Stimulated activated CD8-positive, alpha-beta memory T cell treated with anti-CD3 and anti-CD28 coated beads, Interleukin-7, amount 100 ng/mL, for 1 hour (primary cell): ENCODE measurements at regions not wholly inside any gene's neighbourhood (a gene's known extent, or its start where the extent isn't known, plus 50 kb on each side); places are given as distances from the start of the nearest gene placed in this dataset.

Experiments used
- DNase-seq, 2 donors: peaks; one replicate each; pipeline ENCODE4 v3.0.0-alpha.2; 2020; ENCODE audit warnings: low read depth in 2 of 2

DNA sequence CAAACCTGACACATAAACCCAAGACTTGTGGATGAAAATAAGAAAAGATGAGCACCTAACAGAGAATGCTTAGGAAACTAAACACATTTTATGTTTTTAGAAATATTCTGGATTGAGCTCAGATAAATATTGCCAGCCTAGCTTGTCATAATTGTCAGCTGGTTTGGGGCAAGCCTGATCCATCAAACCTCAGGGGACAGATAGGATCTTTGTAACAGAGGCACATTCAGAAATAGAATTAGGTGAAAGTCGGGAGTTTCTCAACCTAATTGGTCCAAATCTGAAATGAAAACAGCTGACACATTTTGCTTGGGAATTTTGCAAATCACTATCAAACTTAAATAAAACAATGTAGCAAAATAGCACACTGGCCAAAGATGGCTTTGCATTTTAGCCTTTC lies 503.7 kb downstream of the ANXA1 start:
- DNase-seq = no peak

DNA sequence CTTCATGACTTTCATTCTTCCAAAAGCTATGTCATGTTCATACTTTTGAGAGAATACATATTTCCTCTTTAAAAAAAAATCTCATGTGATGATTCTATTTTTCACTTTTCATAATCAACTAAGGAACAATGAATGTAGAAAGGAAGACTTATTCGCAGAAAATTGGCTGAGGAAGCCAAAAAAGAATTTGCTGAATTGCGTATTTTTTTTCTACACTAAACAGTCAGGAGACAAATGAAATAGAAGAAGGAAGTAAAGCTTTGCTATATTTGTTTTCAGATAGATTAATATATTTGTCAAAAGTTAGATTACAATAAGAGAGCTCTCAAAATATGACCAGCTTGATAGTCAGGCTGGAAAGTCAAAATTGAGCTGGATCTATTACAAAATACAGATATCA lies 504.2 kb downstream of the ANXA1 start:
- DNase-seq = no peak

DNA sequence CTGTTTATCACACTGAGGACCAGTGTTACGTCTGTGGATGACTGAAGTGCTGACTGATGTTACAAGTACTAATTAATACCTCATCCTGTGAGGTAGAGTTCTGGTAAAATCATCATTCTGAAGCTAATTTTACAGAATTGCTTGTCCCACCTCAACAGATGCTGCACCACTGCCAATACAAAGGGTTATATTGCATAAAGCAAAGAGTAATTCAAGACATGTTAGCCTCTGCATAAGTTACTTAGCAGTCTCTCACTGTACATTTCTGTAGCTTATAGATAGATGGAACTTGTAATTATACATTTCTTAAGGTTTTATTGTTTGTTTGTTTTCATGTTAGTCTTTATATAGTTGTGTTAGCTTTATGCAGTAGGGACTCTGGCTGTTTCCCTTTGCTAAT lies 513.6 kb downstream of the ANXA1 start:
- DNase-seq = no peak

DNA sequence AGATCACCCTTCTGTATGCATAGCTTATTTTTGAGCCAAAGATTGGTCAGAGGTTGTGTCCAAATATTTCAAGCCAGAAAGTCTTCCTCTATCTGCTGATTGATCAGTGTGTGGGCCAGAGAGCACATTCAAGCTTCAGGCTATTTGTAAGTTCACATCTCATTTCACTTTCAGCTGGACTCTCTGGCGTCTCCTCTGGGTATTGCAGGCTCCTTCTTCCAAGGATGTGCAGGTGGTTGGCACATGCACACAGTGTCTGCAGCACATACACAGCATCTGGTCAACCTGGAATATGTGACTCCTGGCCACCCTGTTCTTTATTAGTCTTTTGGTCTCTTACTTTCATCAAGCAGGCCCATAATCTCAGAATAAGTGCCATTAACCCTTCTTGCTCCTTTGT lies 516.1 kb downstream of the ANXA1 start:
- DNase-seq = no peak

DNA sequence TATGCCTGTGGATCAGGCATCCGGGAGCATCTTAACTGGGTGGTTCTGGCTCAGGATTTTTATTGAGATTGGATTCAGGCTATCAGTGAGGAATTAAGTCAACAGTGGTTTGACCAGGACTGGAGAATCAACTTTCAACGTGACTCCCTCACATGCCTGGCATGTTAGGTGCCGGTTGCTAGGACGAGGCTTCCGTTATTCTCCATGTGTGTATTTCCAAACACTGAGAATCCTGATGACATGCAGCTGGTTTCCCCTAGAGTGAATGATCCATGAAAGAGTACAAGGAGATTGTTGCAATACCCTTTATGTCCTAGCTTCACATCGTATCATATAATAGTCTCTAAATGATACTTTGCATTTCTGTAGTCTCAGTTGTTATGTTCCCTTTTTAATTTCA lies 529.2 kb downstream of the ANXA1 start:
- no peak for DNase-seq

DNA sequence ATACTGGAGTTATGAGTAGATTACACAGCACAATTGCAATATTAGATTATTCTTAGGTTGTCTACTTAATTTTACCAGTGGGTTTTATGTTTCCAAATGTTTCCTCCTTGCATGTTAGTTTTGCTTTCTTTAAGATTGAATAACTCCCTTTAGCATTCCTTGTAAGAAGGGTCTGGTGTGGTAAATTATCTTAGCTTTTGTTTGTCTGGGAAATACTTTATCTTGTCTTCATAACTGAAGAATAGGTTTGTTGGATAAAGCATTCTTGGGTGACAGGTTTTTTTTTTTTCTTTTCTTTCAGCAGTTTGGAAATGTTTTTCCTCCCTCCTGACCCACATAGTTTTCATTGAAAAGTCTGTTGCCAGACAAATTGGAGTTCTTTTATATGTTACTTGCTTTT lies 531.1 kb downstream of the ANXA1 start:
- DNase-seq = no peak

DNA sequence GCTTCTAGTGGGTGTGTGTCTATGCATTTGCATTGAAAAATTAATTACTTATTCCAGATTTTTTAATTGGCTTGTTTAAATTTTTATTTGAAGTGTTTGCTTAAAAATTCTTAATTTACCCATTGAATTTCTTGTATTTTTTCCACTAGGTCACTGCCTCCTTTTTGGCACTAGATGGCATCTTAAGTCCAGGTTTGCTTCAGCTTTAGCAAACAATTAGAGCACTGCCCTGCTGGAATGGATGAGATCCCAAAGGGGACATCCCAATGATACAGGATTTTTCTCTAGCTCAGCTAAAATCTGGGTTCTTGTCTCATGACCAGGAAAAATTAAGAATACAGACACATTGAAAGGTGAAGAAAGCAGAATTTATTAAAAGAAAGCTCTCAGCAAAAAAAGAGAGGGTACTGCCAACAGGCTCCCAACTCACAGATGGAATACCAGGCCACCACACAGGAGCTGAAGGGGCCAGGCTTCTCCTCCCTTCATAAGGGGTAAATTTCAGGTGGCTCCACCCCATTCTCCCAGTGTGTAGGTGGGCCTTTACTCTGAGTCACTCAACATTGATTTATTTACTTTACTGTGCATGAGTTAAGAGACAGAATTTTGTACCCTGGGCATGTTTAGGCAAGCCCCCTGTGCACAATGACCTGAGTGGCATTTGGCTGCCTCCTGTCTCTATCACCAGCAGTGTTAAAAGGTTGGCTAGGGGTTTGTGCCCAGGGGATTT lies 532.4 kb downstream of the ANXA1 start:
- DNase-seq = no peak

DNA sequence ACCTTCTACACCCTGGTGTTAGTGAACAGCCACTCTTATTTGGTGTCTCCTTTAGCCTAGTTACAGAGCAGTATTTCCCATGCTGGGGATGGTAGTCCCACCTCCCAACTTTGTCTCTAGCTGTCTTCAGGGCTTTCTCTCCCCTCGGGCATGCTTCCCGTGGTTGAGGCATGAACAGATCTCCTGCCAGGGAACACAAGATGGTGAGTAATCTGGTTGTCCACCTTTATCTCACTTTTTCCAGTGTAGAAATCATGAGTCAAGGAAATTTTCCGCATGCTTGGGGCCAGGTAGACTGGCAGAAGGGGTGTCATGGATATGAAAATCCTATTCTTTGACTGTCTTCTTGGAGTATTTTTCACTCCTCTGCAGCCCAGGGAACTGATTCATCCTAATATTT lies 532.9 kb downstream of the ANXA1 start:
- no peak for DNase-seq

DNA sequence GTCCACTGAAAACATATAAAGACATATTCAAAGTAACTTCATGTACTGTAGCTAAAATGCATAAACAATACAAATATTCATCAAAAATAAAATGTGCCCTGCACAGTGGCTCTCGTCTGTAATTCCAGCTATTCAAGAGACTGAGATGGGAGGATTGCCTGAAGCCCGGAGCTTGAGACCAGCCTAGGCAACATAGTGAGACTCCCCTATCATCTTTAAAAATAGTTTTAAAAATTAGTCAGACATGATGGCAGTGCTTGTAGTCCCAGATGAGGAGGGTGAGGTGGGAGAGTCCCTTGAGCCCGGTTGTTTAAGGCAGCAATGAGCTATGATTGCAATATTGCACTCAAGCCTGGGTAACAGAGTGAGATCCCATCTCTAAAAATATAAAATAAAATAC lies 534.1 kb downstream of the ANXA1 start:
- no peak for DNase-seq

DNA sequence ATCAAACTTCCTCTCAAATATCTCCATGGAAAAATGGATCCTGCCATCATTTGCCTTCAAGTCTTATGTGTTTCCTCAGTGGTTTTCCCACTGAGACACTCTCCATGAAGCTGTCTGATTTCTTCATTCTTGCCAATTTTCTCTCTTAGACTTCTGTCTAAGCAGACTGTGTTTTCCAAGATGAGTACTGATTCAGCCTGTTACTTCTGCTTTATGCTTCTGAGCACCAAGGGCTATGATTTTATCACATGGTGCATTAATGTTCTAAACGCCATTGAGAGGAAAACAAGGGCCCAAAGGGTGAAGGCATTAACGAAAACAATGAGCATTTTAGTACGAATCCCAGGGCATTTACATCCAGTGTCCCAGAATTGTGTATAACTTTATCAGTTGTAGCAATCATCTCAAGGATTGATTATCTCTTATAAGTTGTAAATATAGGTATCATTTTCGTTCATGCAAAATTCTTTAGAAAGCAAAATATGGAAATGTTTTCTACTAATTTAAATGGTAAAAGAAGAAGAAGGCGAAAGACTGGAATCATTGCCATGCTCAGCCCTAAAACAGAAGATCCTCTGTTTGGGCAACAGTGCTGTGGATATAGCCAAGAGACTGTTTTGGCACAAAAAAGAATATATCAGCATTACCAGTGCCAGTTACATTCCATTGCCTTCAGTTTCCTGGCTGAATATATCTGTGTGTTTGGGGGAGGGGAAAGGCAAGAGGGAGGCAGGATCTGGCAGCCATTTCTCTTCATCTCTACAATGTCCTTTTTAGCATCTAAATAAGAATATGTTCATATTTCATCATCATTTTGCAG lies 537.6 kb downstream of the ANXA1 start:
- no peak for DNase-seq

DNA sequence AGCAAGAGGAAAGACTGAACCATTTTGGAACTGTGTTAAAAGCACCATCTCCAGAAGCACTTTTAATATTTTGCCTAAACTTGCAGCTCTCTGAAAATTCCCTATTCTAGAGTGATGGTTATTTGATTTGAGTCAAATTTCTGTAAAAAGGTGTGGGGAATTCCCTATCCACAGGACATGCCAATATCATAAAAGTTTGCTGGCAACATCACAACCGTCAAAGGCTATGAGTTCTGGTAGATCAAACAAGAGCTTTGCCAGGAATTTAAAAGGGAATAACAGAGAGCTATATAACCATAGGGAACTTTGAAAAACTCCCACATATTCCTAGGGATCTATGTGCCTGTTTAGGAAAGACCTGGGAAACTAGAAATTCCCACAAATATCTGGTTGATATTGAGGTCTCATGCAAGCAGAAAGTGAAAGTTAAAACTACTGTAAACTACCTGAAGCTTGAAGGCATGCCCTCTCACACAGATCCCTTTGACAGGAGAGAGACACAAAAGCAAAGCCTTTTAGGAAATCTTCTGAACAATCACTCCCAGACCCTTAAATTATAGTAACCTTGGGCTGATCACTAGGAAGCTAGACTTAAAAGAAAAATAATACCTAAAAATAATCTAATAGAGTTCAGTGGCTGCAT lies 549.9 kb downstream of the ANXA1 start:
- no peak for DNase-seq

DNA sequence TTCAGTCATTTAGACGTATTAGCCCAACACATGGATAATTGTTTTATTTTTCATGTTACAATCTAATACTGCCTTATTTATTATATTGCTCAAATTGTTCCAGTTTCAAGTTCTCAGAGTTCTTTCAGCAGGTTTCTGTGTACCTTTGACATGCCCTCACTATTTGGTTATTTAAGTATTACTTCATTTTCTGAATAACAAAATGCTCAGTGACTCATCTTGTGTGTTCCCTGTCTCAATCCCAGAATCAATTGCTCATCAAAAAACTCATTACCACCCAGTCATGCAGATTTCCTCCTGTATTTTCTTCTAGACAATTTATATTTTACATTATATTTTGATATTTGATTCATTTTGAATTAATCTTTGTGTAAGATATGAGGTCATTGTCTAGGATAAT lies 562.6 kb downstream of the ANXA1 start:
- DNase-seq = no peak

DNA sequence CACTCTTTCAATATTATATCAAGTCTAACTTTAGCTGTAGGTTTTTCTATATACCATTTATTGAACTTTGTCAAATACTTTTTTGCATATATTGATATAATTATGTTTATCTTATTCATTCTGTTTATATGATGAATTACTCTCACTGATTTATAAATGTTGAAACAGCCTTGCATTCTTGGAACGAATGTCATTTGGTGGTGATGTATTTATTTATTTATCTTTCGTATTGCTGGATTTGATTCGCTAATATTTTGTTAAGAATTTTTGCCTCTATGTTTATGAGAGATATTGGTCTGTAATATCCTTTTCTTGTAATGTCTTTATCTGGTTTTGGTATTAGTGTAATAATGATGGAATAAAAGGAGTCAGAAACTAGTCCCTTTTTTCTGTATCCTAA lies 563.9 kb downstream of the ANXA1 start:
- no peak for DNase-seq

DNA sequence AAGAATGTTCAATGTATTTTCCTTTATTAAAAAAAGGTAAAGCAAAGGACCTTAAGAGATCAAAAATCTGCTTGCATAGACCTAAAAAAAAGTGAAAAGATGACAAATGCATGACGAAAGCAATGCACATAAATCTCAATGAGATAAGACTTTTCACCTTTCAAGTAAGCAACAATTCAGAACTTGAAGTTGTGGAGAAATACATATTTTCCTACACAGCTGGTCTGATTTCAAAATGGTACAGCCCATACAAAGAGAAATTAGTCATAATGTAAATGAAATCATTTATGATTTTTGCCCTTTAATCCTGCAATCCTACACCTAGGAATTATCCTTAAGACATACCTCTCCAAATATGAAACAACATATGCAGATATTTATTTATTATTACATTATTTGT lies 568.0 kb downstream of the ANXA1 start:
- DNase-seq = no peak

DNA sequence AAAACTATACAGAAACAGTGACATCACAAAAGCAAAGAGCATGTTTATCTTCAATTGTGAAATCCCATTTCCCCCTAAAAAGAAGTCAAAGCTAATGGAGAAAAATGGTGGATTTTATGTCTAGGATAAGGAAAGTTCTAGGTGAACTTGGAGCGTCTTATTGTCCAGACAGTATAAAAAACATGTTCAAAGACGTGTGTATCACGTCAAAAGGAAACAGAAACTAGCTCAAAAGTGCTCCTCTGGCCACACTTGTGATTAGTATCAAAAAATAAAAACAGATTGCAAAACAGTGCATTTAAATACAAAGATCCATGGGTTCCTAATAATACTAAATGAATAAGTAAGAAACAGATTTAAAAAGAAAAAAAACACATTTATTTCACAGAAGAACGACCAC lies 568.9 kb downstream of the ANXA1 start:
- no peak for DNase-seq

DNA sequence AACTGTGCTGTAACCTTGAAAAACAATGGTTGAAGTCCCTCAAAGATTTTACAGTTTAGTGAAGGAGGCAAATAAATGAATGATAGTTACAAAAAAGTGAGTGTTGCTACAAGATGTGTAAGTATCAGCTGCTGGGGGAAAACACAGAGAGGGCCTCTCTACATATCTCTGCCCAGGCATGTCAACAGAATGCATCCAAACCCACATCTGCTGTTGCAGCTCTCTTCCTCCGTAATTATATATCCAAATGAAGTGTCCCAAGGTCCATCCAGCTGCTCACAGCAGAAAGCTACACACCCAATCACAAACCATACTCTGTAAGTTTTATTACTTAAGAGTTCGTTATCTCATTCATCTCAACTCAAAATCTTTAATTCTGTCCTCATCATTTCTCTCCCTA lies 584.6 kb downstream of the ANXA1 start:
- DNase-seq = no peak

DNA sequence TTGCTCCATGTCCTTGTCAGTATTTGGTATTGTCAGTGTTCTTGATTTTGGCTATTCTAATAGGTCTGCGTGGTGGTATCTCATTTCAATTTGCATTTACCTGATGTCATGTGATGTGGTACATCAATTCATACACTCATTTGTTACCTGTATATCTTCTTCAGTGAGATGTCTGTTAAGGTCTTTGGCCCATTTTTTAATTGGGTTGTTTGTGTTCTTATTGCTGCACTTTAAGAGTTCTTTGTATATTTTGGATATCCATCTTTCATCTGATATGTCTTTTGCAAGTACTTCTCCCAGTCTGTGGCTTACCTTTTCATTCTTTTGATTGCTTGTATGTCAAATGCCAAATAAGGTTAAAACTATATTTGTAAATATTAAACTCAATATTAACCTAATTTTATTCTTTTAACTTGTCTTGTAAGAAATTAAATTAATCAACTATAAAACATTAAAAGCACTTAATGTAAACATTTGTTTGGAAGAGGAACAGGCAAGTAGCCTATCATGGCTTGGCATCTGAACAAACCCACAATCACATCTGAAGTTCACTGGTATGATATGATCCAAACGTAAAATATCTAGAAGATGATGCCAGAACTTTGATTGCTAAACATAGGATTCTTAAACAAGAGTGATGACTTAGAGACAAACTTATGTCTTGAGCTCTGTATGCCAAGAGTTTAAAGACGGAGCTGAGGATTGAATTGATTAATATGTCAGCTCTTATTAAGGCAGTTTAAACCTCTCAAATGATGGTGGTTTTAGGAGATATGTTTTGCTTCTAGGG lies 587.3 kb downstream of the ANXA1 start:
- no peak for DNase-seq

DNA sequence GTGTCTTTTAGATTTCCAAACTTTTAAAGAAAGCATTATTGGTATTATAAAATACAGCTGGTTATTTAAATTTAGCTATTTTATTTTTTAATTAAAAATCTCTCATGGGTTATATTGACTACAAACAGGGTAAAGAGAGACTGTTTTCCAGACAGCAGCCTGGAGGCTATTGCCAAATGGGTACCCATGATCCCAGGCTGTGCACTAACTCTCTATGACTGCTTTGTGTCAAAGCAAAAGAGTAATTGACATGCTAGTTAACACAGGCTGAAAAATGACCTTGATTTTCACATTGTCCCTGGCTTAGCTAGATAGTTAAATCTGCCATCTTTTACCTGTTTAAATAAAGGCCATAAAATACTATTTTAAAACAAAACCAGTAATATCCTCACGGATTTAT lies 589.7 kb downstream of the ANXA1 start:
- no peak for DNase-seq

DNA sequence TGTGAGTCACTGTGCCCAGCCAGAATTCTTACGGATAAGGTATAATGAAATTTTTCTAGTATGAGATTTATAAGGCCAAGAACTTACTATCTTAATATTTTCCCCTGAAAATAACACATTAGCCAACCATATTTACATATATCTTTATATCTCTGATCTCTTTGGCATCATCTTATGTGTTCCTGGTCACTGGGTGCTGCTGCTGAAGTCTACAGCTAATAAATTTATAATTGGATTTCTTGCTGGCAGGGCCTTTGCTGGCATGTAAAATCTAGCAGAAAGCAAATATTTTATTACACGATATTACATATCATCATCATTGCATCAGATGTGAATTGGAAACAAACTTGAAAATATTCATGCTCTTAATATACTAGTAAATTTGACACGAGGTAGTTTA lies 590.7 kb downstream of the ANXA1 start:
- DNase-seq = no peak

DNA sequence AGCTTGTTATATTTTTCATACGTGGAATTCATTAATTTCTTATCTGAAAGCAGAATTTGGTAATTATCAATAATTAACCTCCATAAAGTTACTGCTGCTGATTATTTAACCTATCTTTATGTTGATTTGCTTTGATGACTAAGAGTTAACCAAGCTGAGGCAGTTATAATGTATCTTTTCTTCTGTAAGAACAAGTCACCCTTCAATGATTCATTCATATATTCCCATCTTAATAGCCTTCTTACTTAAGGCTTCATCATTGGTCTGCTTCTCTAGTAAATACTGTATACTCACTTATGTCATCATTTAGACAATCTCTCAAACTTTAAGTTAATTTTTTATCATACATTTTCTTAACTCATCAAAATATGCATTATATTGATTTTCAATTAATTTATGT lies 592.2 kb downstream of the ANXA1 start:
- DNase-seq = no peak

DNA sequence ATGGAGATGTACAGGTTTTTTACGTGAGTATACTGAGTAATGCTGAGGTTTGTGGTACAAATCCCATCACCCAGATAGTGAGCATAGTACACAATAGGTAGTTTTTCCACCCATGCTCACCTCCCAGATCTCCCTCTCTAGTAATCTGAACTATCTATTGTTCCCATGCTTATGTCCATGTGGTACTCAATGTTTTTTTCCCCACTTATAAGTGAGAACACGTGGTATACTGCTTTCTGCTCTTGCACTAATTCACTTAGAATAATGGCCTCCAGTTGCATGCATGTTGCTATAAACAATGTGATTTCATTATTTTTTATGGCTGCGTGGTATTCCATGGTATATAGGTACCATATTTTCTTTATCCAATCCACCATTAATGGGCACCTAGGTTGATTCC lies 593.9 kb downstream of the ANXA1 start:
- no peak for DNase-seq

DNA sequence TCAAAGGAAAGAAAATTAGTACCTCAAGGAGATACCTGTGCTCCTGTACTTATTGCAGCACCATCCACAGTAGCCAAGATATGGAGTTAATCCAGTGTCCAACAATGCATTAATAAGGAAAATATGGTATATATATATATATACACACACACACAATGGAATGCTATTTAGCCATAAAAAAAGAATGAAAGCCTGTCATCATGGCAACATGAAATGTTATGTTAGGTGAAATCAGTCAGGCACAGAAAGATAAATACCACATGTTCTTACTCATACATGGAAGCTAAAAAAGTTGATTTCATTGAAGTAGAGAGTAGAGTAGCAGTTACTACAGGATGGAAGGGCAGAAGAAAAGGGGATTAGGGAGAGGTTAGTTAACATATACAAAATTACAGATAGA lies 601.5 kb downstream of the ANXA1 start:
- no peak for DNase-seq
